WERI-Rb-1 (cell line): ENCODE measurements at regions not wholly inside any gene's neighbourhood (a gene's known extent, or its start where the extent isn't known, plus 50 kb on each side); places are given as distances from the start of the nearest gene placed in this dataset.
A peak's percentile ranks its signal among the peaks of the same experiment; 100 is the strongest.

ENCODE experiments used
- DNase-seq: peaks from one replicate; pipeline ENCODE4 v3.0.0-alpha.2; 2020
- H3K27ac ChIP-seq: fragments of 250-450 bp; sonication (Bioruptor Pico); 2 replicates; pipeline ENCODE4 v1.5.1; 2020; ENCODE audit warnings: mild to moderate bottlenecking, moderate library complexity
- H3K27me3 ChIP-seq: fragments of 250-450 bp; sonication (Bioruptor Pico); 2 replicates; pipeline ENCODE4 v1.5.1; 2021; ENCODE audit warnings: mild to moderate bottlenecking, low read depth, moderate library complexity; ENCODE audit not compliant: insufficient read depth, severe bottlenecking
- H3K36me3 ChIP-seq: fragments of 250-450 bp; sonication (Bioruptor Pico); 2 replicates; pipeline ENCODE4 v1.5.1; 2020; ENCODE audit warnings: mild to moderate bottlenecking, moderate library complexity
- H3K4me3 ChIP-seq: 2 replicates; pipeline ENCODE4 v1.5.1; 2011; ENCODE audit warnings: low read depth, mild to moderate bottlenecking, control low read depth, low read length
- H3K9me3 ChIP-seq: fragments of 250-450 bp; sonication (Bioruptor Pico); 2 replicates; pipeline ENCODE4 v1.5.1; 2021; ENCODE audit warnings: mild to moderate bottlenecking, moderate library complexity; ENCODE audit not compliant: severe bottlenecking
- TF ChIP-seq, protein P1 (sequence below): IDR thresholded peaks from 2 replicates; pipeline ENCODE4 v1.5.1; 2011; ENCODE audit warnings: low read depth, mild to moderate bottlenecking, control low read depth, inconsistent platforms, low read length

DNA sequence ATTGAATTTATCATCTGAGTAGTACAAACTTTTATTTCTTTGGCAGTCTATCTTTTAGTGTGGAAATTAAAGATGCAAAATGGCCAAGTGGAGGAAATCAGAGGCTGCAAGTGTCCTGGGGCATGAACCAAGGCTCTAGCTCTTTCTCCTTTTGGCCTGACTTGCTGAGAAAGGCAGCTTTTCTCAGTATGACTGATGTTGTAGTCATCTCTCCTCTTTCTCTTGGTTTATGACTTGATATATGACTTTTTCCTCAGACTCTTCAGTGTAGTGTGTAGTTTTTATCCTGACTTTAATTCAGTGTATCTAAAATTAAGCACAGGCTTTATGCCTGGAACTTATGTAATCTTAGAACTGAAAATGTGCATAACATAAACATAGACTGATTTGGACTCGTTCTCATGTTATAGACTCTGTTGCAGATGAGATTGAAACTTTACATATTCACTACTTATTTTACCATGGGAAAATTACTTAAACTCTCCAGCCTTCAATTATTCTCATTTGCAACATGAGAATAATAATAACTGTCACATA, 65.7 kb downstream of the SLITRK5 start:
- H3K4me3 ChIP-seq = no peak overlapping the region

DNA sequence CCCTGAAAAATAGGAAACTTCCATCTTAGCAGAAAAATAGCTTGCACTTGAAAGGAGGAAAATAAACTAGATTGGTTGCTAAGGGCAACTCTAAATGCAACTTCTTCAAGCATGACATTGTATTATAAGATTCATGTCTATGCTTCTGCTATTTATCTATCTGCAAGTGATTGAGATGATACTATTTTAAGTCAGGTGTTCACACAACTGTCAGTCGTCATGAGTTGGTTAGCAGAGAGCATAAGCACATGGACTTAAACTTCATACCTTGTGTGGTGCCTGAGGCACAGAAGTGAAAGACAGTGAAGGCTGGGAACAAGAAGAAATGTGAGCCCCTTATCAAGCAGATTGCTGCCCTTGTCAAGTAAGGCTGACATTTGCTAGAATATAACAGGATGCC, 82.9 kb downstream of the SLITRK5 start:
- no peak for DNase-seq
- TF ChIP-seq, protein P1, sequence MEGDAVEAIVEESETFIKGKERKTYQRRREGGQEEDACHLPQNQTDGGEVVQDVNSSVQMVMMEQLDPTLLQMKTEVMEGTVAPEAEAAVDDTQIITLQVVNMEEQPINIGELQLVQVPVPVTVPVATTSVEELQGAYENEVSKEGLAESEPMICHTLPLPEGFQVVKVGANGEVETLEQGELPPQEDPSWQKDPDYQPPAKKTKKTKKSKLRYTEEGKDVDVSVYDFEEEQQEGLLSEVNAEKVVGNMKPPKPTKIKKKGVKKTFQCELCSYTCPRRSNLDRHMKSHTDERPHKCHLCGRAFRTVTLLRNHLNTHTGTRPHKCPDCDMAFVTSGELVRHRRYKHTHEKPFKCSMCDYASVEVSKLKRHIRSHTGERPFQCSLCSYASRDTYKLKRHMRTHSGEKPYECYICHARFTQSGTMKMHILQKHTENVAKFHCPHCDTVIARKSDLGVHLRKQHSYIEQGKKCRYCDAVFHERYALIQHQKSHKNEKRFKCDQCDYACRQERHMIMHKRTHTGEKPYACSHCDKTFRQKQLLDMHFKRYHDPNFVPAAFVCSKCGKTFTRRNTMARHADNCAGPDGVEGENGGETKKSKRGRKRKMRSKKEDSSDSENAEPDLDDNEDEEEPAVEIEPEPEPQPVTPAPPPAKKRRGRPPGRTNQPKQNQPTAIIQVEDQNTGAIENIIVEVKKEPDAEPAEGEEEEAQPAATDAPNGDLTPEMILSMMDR = no peak
- Histone ChIP-seq H3K27me3 (no peaks in the 10 kb centered on the region), H3K27ac (no peak overlapping the region), H3K36me3 (no peaks in the 10 kb centered on the region), H3K9me3 (no peaks in the 10 kb centered on the region), H3K4me3 (no peak overlapping the region)

More for the DNA sequence above, 65.7 kb downstream of the SLITRK5 start:
- DNase-seq = no peak
- Histone ChIP-seq H3K27ac (no peak overlapping the region), H3K9me3 (no peaks in the 10 kb centered on the region), H3K36me3 (no peaks in the 10 kb centered on the region), H3K27me3 (no peaks in the 10 kb centered on the region)
- TF ChIP-seq, protein P1 = no peak

DNA sequence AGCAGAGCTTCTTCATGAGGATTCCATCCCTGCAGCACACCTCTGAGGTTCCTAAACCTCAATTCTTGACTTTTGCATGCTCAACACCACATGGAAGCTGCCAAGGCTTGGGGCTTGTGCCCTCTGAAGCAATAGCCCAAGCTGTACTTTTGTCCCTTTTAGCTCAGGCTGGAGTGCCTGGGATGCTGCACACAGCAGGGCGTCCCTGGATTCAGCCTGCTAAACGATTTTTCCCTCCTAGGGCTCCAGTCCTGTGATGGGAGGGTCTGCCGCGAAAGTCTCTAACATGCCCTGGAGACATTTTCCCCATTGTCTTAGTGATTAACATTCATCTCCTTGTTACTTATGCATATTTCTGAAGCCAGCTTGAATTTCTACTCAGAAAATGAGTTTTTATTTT, 98.3 kb downstream of the SLITRK5 start:
- Histone ChIP-seq H3K9me3 (no peaks in the 10 kb centered on the region), H3K4me3 (no peak overlapping the region), H3K27me3 (no peaks in the 10 kb centered on the region), H3K36me3 (no peaks in the 10 kb centered on the region), H3K27ac (no peak overlapping the region)
- no peak for DNase-seq
- TF ChIP-seq, protein P1 = no peak

DNA sequence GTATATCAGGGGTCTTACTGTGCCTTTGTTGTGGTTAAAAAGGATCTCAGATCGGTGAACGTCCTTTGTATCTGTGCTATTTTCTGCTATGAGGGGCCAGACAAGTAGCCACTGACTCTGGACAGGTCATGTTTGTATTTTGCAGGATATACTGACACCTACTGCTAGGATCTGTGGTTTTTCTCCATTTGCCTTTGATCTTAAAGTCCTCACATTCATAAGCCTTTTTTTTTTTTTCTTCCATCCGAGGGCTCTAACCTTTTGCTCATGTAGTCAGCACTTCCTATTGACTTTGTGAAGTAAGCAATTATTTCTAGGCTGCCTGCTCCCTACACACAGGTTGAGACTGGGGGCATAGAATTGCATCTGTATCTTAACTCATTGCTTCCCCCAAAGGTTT, 106.2 kb downstream of the SLITRK5 start:
- Histone ChIP-seq H3K36me3 (no peaks in the 10 kb centered on the region), H3K9me3 (no peaks in the 10 kb centered on the region), H3K27me3 (no peaks in the 10 kb centered on the region), H3K27ac (no peak overlapping the region), H3K4me3 (no peak overlapping the region)
- TF ChIP-seq, protein P1 = peak; percentile 34; the same call in 1 of the 2 replicates
- DNase-seq = no peak

DNA sequence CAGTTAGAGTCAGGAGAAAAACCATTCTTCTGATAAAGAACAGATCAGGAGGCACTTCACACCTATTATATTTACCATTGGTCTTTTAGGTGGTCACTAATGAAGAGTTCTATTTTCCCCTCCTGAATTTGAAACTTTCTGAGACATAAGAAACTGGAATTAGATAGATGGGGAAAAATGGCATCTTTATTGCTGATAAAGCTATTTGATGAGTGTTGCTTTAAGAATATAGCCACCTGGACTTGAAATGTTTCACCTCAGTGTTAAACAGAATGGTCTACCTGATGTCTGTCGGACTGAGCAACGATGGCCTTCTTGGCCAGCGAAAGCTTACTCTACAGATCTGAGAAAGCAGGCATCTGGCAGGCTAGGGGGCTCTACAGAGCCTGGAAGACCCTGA, 107.0 kb downstream of the SLITRK5 start:
- TF ChIP-seq, protein P1 = no peak
- DNase-seq = no peak
- no peaks in the 10 kb centered on the region for H3K27me3 ChIP-seq
- H3K9me3 ChIP-seq = no peaks in the 10 kb centered on the region
- H3K27ac ChIP-seq = no peak overlapping the region
- no peak overlapping the region for H3K4me3 ChIP-seq
- no peaks in the 10 kb centered on the region for H3K36me3 ChIP-seq

DNA sequence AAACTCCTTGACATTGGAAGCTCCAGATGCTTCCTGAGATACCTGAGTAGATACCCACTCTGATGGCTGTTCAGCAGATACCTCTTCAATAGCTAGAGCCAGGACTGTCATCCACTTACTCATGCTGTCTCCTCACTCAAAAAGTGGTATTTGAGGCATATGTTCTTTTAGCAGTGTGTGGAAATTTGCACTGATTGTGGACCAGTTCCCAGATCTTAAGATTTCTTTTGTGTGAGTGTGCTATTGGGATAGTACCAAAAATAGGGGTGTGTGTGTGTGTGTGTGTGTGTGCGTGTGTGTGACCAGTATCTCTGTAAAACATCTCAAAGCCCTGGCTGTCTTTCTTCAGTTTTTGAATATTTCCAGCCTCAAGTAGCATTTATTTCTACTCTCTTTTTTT, 108.3 kb downstream of the SLITRK5 start:
- H3K9me3 ChIP-seq = no peaks in the 10 kb centered on the region
- TF ChIP-seq, protein P1 = no peak
- no peak overlapping the region for H3K27ac ChIP-seq
- H3K4me3 ChIP-seq = no peak overlapping the region
- no peaks in the 10 kb centered on the region for H3K27me3 ChIP-seq
- no peak for DNase-seq
- H3K36me3 ChIP-seq = no peaks in the 10 kb centered on the region
